Osteocyte (in vitro differentiated cells): ENCODE measurements at regions not wholly inside any gene's neighbourhood (a gene's known extent, or its start where the extent isn't known, plus 50 kb on each side); places are given as distances from the start of the nearest gene placed in this dataset.

ENCODE experiments used
- DNase-seq: peaks from one replicate; pipeline ENCODE4 v3.0.0; 2021; ENCODE audit warnings: mixed read lengths; ENCODE audit not compliant: unreplicated experiment; ENCODE audit errors: extremely low spot score
- H3K27ac Mint-ChIP-seq: one replicate; pipeline ENCODE4 v1.8.0; 2021; ENCODE audit warnings: mild to moderate bottlenecking, mixed read lengths; ENCODE audit not compliant: unreplicated experiment
- H3K27me3 Mint-ChIP-seq: one replicate; pipeline ENCODE4 v1.8.0; 2021; ENCODE audit warnings: mixed read lengths; ENCODE audit not compliant: unreplicated experiment
- H3K36me3 Mint-ChIP-seq: one replicate; pipeline ENCODE4 v1.8.0; 2021; ENCODE audit warnings: mixed read lengths; ENCODE audit not compliant: unreplicated experiment
- H3K4me1 Mint-ChIP-seq: one replicate; pipeline ENCODE4 v1.8.0; 2021; ENCODE audit warnings: mixed read lengths; ENCODE audit not compliant: unreplicated experiment
- H3K4me3 Mint-ChIP-seq: one replicate; pipeline ENCODE4 v1.8.0; 2021; ENCODE audit warnings: mild to moderate bottlenecking, moderate library complexity, mixed read lengths; ENCODE audit not compliant: unreplicated experiment
- H3K9me3 Mint-ChIP-seq: one replicate; pipeline ENCODE4 v1.8.0; 2021; ENCODE audit warnings: mixed read lengths; ENCODE audit not compliant: unreplicated experiment
- CTCF ChIP-seq: fragments of 200-600 bp; sonication (generic); IDR thresholded peaks from 2 replicates; pipeline ENCODE4 v1.5.0; 2021; ENCODE audit warnings: antibody characterized with exemption, mild to moderate bottlenecking, moderate library complexity

- Mint-ChIP-seq H3K27ac (no peak overlapping the region), H3K4me3 (no peak overlapping the region), H3K36me3 (no peaks in the 10 kb centered on the region), H3K27me3 (no peaks in the 10 kb centered on the region), H3K9me3 (peaks cover 14% of the 10 kb centered on the region), H3K4me1 (peaks cover 3% of the 10 kb centered on the region)
- DNase-seq: no peak
- TF ChIP-seq CTCF: no peak
Measured at GRCh38 chr2:42893047-42893758, 100.8 kb upstream of the HAAO start.

GRCh38 chr2:42890791-42891355 lies 98.5 kb upstream of the HAAO start:
- Mint-ChIP-seq H3K4me3 (no peak overlapping the region), H3K9me3 (peaks cover 14% of the 10 kb centered on the region), H3K36me3 (no peaks in the 10 kb centered on the region), H3K27ac (no peak overlapping the region), H3K4me1 (peaks cover 2% of the 10 kb centered on the region), H3K27me3 (no peaks in the 10 kb centered on the region)
- no peak for TF ChIP-seq CTCF
- no peak for DNase-seq

- H3K9me3 Mint-ChIP-seq: peaks cover 14% of the 10 kb centered on the region
- no peak overlapping the region for H3K27ac Mint-ChIP-seq
- H3K4me1 Mint-ChIP-seq: peaks cover 2% of the 10 kb centered on the region
- no peak for TF ChIP-seq CTCF
- no peak overlapping the region for H3K4me3 Mint-ChIP-seq
- H3K27me3 Mint-ChIP-seq: no peaks in the 10 kb centered on the region
- DNase-seq: no peak
- no peaks in the 10 kb centered on the region for H3K36me3 Mint-ChIP-seq
Measured at GRCh38 chr2:42888321-42889245, 96.2 kb upstream of the HAAO start.

GRCh38 chr2:42886921-42887320 lies 94.5 kb upstream of the HAAO start:
- no peak for DNase-seq
- Mint-ChIP-seq H3K27me3 (no peaks in the 10 kb centered on the region), H3K4me1 (peaks cover 2% of the 10 kb centered on the region), H3K36me3 (no peaks in the 10 kb centered on the region), H3K4me3 (no peak overlapping the region), H3K27ac (no peak overlapping the region), H3K9me3 (peaks cover 14% of the 10 kb centered on the region)
- no peak for TF ChIP-seq CTCF

- Mint-ChIP-seq H3K4me1 (peaks cover 2% of the 10 kb centered on the region), H3K36me3 (no peaks in the 10 kb centered on the region), H3K9me3 (no peaks in the 10 kb centered on the region), H3K27ac (no peak overlapping the region), H3K4me3 (no peak overlapping the region), H3K27me3 (no peaks in the 10 kb centered on the region)
- no peak for TF ChIP-seq CTCF
- DNase-seq: no peak
Measured at GRCh38 chr2:42882756-42883155, 90.4 kb upstream of the HAAO start.
